Peyer's patch (tissue), 4 donors: ENCODE measurements at regions not wholly inside any gene's neighbourhood (a gene's known extent, or its start where the extent isn't known, plus 50 kb on each side); places are given as distances from the start of the nearest gene placed in this dataset.

Source experiments
- DNase-seq, 3 donors: peaks; one replicate each; pipeline ENCODE4 v3.0.0-alpha.2; 2017 to 2019
- H3K27ac ChIP-seq, 4 donors: fragments of 200-600 bp; sonication (generic); one replicate each; pipeline ENCODE4 v1.5.1; 2016 to 2019
- H3K27me3 ChIP-seq, 2 donors: fragments of 200-600 bp; sonication (generic); one replicate each; pipeline ENCODE4 v1.5.1; 2019
- H3K36me3 ChIP-seq, 3 donors: fragments of 200-600 bp; sonication (generic); one replicate each; pipeline ENCODE4 v1.5.1; 2016 to 2019
- H3K4me1 ChIP-seq, 4 donors: fragments of 200-600 bp; sonication (generic); one replicate each; pipeline ENCODE4 v1.5.1; 2016 to 2019
- H3K4me3 ChIP-seq, 4 donors: fragments of 200-600 bp; sonication (generic); 1 replicate in 3 of 4; 2 replicates in 1 of 4; pipeline ENCODE4 v1.5.1; 2016 to 2019; ENCODE audit warnings: mild to moderate bottlenecking in 1 of 4
- H3K9me3 ChIP-seq, 4 donors: fragments of 200-600 bp; sonication (generic); one replicate each; pipeline ENCODE4 v1.5.1; 2016 to 2019; ENCODE audit warnings: mild to moderate bottlenecking in 1 of 4
- POLR2A ChIP-seq, 2 donors: fragments of 450-650 bp; IDR thresholded peaks; one replicate each; pipeline ENCODE4 v1.5.1; 2017; ENCODE audit warnings: antibody characterized with exemption in 2 of 2, mild to moderate bottlenecking in 2 of 2, moderate library complexity in 2 of 2
- TF ChIP-seq, protein P1 (sequence below), 6 experiments: fragments of 450-650 bp in 4 of 6; fragments of 200-600 bp in 2 of 6; sonication (generic) in 1 of 6; IDR thresholded peaks; one replicate each; pipeline ENCODE4 v1.5.1; 2017 to 2019; ENCODE audit warnings: antibody characterized with exemption in 6 of 6, mild to moderate bottlenecking in 3 of 6, moderate library complexity in 1 of 6

DNA sequence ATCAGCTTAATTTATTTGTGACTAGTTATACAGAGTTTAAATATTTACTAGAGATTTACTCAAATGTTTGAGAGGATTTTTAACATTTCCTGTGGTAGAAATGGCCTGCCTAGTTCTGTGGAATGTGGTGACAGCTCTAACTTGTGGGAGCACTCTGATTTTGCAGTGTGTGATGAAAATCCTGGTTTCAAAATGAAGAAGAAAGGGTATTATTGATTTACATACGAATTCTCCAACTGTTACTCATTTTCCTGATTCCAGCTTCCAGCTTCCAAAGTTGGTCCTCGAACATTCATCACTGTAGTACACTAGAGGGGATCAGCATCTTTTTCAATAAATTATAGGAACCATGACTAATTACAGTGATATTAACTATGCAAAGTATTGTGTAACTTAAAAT is 462.7 kb upstream of the PKN2 start:
- peaks cover 0 to 23% (median 0%) of the 10 kb centered on the region in 4 donors for H3K4me1 ChIP-seq
- H3K36me3 ChIP-seq, result no peaks in the 10 kb centered on the region
- H3K4me3 ChIP-seq, result no peak overlapping the region
- TF ChIP-seq POLR2A (IDR thresholded peaks at IDR 0.05), result no peak
- TF ChIP-seq, protein P1, sequence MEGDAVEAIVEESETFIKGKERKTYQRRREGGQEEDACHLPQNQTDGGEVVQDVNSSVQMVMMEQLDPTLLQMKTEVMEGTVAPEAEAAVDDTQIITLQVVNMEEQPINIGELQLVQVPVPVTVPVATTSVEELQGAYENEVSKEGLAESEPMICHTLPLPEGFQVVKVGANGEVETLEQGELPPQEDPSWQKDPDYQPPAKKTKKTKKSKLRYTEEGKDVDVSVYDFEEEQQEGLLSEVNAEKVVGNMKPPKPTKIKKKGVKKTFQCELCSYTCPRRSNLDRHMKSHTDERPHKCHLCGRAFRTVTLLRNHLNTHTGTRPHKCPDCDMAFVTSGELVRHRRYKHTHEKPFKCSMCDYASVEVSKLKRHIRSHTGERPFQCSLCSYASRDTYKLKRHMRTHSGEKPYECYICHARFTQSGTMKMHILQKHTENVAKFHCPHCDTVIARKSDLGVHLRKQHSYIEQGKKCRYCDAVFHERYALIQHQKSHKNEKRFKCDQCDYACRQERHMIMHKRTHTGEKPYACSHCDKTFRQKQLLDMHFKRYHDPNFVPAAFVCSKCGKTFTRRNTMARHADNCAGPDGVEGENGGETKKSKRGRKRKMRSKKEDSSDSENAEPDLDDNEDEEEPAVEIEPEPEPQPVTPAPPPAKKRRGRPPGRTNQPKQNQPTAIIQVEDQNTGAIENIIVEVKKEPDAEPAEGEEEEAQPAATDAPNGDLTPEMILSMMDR (IDR thresholded peaks at IDR 0.05), result no peak
- H3K27ac ChIP-seq, result no peak overlapping the region
- no peaks in the 10 kb centered on the region for H3K27me3 ChIP-seq
- no peak for DNase-seq
- H3K9me3 ChIP-seq, result no peaks in the 10 kb centered on the region

DNA sequence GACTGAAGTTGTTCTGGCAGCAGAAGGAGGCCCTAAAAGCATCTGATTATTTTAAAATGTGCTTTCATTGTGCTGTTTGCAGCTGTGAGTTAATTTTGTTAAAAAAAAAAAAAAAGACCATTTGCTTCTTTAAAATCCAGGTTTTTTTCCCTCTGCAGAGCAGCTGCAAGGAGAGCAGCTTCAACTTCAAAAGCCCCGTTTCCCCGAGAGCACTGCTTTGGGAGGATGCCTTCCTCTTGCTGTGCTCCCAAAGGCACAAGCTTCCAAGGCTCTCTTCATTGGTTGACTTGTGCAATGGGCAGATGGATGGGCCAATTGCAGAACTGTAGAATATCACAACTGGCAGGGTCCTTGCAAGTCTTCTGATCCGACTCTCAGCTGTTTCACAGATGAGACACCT is 459.2 kb upstream of the PKN2 start:
- H3K27me3 ChIP-seq, result no peaks in the 10 kb centered on the region

DNA sequence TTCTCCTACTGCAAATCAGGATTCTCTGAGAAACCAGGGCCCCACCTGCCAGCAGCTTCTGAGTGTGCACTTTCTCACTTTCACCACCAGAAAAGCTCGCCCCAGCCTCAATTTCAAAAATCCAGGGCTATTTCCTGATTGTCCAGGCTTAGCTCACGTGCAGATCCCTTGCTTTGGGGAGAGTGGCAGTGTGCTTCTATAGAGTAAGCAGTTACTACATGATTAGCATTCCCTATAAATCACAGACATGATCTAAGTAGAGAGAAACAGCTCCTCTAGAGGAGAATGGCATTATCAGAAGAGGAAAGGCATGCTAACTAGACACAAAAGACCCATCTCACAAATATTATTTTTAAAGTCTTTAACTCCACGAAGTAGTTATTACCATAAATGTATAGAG is 456.0 kb upstream of the PKN2 start:
- no peaks in the 10 kb centered on the region for H3K36me3 ChIP-seq
- no peak for TF ChIP-seq POLR2A (IDR thresholded peaks at IDR 0.05)
- TF ChIP-seq, protein P1 (IDR thresholded peaks at IDR 0.05), result peak in 3 of 6 experiments; percentile 18 to 21 (median 21)
- H3K27me3 ChIP-seq, result no peaks in the 10 kb centered on the region
- DNase-seq, result no peak
- H3K27ac ChIP-seq, result no peak overlapping the region
- no peaks in the 10 kb centered on the region for H3K9me3 ChIP-seq
- H3K4me3 ChIP-seq, result no peak overlapping the region
- no peaks in the 10 kb centered on the region for H3K4me1 ChIP-seq

More for the DNA sequence above, 459.2 kb upstream of the PKN2 start:
- DNase-seq, result no peak
- no peaks in the 10 kb centered on the region for H3K9me3 ChIP-seq
- TF ChIP-seq, protein P1 (IDR thresholded peaks at IDR 0.05), result no peak
- no peak for TF ChIP-seq POLR2A (IDR thresholded peaks at IDR 0.05)
- H3K36me3 ChIP-seq, result no peaks in the 10 kb centered on the region
- H3K4me1 ChIP-seq, result peaks cover 0 to 4% (median 0%) of the 10 kb centered on the region in 4 donors
- H3K27ac ChIP-seq, result no peak overlapping the region
- H3K4me3 ChIP-seq, result no peak overlapping the region

DNA sequence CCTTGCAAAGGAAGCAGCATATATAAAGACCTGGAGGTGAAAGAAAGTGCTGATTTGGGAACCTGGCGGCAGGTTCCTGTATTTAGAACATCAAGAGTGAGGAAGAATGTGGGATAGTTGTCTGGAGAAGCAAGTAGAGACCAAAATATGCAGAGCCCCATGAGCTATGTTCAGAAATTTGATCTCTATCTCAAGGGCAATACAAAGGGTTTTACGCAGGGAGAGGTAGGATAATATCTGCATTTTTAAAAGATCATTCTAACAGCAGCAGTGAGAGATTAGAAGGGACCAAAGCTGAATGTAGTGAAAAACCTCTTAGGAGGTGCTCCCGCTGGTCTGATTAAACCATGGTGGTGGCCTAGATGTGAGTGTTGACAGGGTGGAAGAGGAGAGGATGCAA is 453.9 kb upstream of the PKN2 start:
- Histone ChIP-seq H3K36me3 (no peaks in the 10 kb centered on the region), H3K4me1 (no peaks in the 10 kb centered on the region), H3K4me3 (no peak overlapping the region), H3K27me3 (no peaks in the 10 kb centered on the region), H3K9me3 (no peaks in the 10 kb centered on the region), H3K27ac (no peak overlapping the region)
- no peak for TF ChIP-seq POLR2A (IDR thresholded peaks at IDR 0.05)
- TF ChIP-seq, protein P1 (IDR thresholded peaks at IDR 0.05), result no peak
- no peak for DNase-seq

DNA sequence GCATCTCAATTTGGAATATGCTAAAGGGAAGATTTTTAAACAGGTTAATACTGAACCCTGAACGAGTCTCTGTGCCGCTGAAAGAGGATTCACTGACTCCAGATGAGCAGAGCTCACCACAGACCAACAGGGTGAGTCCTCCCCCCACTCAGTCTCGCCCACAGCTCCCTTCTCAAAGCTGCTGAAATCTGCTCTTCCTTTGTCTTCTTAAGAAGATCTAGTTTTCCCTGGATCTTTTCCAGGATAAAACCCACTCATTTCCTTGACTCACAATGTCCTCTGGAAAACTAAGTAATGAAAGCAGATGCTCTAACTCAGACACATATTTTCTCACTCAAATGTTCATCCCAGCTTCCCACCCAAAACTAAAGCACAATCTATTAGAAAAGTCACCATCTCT is 447.0 kb upstream of the PKN2 start:
- DNase-seq, result no peak
- Histone ChIP-seq H3K27ac (no peak overlapping the region), H3K9me3 (no peaks in the 10 kb centered on the region), H3K4me1 (no peaks in the 10 kb centered on the region), H3K36me3 (no peaks in the 10 kb centered on the region), H3K27me3 (no peaks in the 10 kb centered on the region), H3K4me3 (no peak overlapping the region)
- TF ChIP-seq, protein P1 (IDR thresholded peaks at IDR 0.05), result no peak

DNA sequence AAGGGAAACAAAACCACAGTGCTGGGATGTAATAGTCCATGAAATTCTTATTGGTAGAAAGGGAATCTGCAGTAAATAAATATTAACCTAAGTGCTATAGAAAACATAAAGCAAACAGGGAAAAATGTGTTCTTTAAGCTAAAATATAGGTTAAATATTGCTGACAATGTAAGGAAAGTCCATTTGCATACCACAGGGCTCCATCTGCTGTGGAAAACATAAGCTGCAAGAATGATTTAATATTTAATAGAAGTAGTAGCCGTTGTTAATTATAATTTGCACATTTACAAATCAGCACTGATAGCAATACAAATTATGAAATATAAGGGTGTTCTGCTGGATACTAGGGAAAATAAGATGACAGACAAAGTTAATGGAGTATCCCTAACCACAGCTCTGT is 444.9 kb upstream of the PKN2 start:
- Histone ChIP-seq H3K36me3 (no peaks in the 10 kb centered on the region), H3K4me1 (no peaks in the 10 kb centered on the region), H3K27ac (no peak overlapping the region), H3K27me3 (no peaks in the 10 kb centered on the region), H3K4me3 (no peak overlapping the region), H3K9me3 (no peaks in the 10 kb centered on the region)
- no peak for DNase-seq
- TF ChIP-seq, protein P1 (IDR thresholded peaks at IDR 0.05), result peak in 2 of 6 experiments; percentile 34 to 35
- no peak for TF ChIP-seq POLR2A (IDR thresholded peaks at IDR 0.05)
